Uterus (tissue), 2 donors: ENCODE measurements at regions not wholly inside any gene's neighbourhood (a gene's known extent, or its start where the extent isn't known, plus 50 kb on each side); places are given as distances from the start of the nearest gene placed in this dataset.

ENCODE experiments used
- POLR2A ChIP-seq, 2 donors: fragments of 450-650 bp; IDR thresholded peaks; one replicate each; pipeline ENCODE4 v1.6.1; 2016; ENCODE audit warnings: antibody characterized with exemption in 2 of 2, mild to moderate bottlenecking in 1 of 2, moderate library complexity in 1 of 2
- TF ChIP-seq, protein P1 (sequence below), 4 experiments: fragments of 200-600 bp in 2 of 4; fragments of 450-650 bp in 2 of 4; sonication (generic) in 2 of 4; IDR thresholded peaks; one replicate each; pipeline ENCODE4 v1.5.1; 2016 to 2019; ENCODE audit warnings: antibody characterized with exemption in 4 of 4, mild to moderate bottlenecking in 2 of 4, moderate library complexity in 1 of 4

DNA sequence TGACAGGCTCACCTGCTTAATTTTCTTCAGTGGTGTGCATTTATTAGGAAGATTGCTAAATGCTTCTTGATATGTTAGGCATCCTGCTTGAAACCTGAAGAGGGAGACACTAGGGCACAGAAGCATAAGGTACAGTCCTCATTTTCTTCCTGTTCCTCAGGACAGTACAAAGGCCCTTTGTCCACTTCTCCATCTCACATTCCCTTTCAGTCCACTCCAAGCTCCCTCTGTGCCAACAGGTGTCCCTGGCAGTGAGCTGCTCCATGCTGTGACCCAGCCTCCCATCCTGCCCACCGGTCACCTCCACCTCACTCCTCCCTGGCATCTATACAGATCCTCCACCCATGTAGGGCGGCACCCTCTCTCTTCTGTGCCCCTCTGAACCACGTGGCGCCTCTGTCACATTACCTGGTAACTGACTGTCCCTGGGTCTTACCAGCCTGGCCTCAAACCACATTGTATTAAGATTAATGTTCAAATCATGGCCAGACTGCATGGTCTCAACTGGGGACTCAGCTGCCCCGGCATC, 162.8 kb downstream of the VAPA start:
- TF ChIP-seq, protein P1, sequence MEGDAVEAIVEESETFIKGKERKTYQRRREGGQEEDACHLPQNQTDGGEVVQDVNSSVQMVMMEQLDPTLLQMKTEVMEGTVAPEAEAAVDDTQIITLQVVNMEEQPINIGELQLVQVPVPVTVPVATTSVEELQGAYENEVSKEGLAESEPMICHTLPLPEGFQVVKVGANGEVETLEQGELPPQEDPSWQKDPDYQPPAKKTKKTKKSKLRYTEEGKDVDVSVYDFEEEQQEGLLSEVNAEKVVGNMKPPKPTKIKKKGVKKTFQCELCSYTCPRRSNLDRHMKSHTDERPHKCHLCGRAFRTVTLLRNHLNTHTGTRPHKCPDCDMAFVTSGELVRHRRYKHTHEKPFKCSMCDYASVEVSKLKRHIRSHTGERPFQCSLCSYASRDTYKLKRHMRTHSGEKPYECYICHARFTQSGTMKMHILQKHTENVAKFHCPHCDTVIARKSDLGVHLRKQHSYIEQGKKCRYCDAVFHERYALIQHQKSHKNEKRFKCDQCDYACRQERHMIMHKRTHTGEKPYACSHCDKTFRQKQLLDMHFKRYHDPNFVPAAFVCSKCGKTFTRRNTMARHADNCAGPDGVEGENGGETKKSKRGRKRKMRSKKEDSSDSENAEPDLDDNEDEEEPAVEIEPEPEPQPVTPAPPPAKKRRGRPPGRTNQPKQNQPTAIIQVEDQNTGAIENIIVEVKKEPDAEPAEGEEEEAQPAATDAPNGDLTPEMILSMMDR (IDR thresholded peaks at IDR 0.05) = no peak
- TF ChIP-seq POLR2A (IDR thresholded peaks at IDR 0.05) = no peak
